ENCODE measurements at regions not wholly inside any gene's neighbourhood (a gene's known extent, or its start where the extent isn't known, plus 50 kb on each side); places are given as distances from the start of the nearest gene placed in this dataset.
A peak's percentile ranks its signal among the peaks of the same experiment; 100 is the strongest.

DNA sequence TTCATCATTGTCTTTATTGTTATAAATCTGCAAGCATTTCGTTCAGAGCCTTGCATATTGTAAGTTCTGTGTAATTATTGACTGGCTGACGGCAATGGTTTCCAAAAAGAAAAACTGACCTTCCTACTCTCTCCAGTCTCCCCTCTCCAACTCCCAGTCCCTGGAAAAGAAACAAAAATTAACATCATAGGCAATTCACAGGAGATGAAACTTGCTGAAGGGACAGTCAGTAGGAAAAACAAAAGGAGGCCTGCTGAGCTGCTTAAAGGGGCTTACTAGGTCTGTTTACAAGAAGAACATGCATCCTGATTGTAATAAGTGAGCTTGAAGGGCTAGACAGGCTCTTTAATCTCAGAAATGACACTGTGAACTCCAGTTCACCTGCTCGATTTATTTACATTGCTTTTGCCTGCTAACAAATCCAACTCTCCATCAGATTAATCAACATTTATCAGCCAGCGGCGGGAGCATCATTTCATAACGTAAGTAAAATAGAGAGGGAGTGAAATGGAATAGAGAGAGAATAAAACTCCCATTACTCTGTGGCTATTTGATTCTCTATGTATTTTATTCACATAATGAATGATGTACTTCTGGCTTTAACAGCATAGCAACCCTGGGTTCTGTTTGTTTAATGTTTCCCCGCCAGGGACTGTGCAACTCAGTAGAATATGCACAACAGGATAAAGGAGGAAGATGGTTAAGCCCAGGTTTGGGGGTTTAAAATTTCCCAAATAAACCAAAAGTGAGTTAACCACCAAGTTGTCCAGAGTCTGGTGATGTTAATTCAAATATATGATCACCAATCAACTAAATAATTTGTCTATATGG lies 256.7 kb upstream of the SETBP1 start:
- DNase-seq (ENCODE audit: low read depth), result no peak

DNA sequence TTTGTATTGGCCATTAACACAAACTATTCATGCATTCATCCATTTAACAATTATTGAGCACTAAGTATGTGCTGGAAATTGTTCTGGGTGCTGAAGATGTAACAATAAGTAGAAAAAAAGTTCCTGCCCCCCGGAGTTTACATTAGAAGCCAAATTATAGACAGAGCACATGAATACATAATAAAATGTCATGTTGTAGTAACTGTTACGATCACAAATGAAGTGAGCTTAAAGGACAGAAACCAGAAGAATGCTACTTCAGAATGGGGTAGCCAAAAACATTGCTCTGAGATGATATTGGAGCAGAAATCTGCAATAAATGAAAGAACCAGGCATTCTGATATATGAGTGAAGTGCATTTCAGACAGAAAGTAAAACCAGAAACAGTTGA lies 256.0 kb upstream of the SETBP1 start:
- no peak for DNase-seq (ENCODE audit: low read depth)

DNA sequence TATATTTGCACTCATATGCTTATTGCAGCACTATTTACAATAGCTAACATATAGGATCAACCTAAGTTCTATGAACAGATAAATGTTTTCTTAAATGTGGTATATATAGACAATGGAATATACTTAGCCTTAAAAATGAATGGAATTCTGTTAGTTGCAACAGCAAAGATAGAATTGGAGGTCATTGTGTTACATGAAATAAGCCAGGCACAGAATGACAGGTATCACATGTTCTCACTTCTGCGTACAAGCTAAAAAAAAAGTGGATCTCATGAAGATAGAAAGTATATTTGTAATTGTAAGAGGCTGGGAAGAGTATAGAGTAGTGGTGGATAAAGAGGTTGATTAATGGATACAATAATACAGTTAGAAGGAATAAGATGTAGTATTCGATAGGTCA lies 255.5 kb upstream of the SETBP1 start:
- DNase-seq (ENCODE audit: low read depth), result no peak

DNA sequence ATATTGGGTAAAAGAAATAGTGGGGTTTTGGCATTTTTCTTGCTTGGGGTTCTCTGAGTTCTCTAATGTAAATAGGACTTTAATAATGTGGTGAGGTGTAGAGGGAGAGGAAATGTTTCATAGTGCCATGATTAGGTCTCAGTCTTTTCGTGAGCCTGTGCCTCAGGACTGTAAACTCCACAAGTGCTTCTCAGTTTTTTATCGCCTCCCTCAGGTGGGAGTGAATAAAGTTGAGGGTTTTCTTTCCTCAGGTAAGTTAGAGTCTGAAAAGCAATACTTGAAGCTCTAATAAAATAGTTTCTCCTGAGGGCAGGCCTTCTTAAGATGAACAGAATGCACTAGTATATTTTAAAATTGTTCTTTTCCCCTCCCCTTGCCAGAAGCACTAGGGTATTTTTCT lies 243.1 kb upstream of the SETBP1 start:
- no peak for DNase-seq (ENCODE audit: low read depth)

DNA sequence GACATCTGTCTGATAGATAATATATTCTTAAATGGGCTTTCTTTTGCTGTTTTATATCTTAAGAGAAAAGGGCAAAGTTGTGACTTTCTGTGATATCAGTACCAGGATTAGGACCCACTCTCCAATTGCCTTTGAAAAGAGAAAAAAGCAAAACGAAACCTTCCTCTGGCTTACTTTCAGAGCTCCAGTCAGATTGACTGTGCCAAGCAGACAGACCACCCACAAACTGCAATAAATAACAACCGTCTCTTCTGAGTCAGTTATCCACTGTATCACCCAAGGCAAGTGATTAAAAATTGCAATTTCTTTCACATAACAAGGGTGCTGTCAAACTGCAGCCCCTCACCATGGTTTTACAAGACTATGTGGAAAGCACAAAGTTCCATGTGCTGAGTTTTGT lies 230.5 kb upstream of the SETBP1 start:
- no peak for DNase-seq (ENCODE audit: low read depth)

DNA sequence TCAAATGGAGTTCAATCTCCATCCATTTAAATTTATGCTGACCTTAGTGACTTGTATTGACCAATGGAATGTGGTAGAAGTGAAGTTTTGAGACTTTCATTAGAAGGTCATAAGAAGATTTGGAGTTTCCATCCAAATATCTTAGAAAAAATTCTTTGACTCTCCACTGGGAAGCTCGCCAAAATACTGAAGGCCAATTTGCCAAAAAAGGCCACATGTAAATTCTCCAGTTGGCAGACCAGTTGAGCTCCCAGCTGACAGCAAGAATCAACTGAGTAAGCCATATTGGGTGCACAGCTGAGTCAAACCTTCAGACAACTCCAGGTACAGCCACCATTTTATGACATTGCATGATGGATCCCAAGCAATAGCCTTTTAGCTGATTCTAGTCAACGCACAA lies 228.3 kb upstream of the SETBP1 start:
- DNase-seq (ENCODE audit: low read depth), result no peak

DNA sequence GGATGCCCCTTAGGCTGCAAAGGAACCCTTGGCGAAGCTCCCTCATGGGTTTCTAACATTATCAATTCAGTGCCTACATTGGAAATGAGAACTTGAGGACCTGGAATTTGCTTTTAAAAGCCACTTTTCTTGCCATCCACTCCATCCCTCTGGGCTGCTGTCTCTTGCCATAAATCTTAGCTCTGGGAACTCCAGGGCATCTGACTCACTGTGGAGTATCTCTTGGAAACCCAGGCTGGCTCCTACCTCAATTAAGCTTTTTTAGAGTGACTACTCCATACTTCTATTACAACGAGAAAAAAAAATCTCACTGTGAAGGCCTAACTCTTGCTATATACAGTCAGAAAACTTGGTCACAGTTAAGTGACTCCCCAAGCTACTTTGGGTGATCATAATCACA lies 227.2 kb upstream of the SETBP1 start:
- no peak for DNase-seq (ENCODE audit: low read depth)

DNA sequence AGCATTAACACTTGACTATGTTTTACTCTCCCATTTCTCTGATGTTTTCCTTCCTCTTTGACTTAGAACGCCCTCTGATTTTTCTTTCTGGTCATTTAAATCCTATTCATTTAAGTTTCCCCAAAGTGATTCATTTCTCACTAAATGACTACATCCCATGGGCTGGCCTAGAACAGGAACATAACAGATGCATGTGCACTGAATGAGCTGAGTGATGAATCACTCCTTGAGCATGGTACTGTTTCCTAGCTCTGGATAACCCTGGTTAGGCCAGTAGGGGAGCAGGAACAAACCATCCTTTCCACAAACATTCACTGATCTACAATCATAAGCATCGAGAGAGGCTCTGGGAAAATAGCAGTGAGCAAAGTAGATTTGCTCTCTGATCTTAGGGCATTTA lies 221.9 kb upstream of the SETBP1 start:
- peak; percentile 69 for DNase-seq (ENCODE audit: low read depth)

DNA sequence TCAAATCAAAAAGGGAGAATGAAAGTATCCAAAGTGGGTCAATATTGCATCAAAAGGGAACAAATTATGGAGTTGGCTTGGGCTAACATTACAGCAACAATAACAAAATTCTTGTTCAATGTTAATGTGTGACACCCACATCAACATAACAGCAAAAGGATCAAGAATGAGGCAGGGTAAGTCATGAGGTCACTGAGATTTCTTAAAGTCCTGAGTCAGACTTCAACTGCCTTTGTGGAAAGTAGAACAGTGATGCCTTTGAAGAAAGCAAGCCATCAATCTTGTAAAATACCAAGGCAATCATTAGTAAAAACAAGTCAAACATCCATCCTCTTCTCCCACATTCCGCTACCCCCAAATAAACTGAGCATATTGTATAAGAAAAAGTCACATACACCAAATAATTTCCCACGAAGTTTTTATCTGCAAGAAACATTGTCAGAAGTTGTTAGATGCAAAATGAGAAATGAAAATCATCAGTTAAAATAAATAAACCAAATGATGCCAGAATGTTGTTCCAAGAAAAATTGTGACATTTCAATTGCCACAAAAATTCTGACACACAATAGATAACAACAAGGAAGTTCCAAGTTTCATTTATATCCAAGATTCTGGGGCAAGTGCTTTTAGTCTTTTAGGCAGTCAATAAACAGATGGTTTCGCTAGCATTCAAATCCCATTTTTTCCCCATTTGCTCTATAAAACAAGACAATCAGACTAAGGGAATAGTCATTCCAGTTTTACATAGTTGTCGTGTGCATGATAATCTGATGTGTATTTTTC lies 216.1 kb upstream of the SETBP1 start:
- no peak for DNase-seq (ENCODE audit: low read depth)

DNA sequence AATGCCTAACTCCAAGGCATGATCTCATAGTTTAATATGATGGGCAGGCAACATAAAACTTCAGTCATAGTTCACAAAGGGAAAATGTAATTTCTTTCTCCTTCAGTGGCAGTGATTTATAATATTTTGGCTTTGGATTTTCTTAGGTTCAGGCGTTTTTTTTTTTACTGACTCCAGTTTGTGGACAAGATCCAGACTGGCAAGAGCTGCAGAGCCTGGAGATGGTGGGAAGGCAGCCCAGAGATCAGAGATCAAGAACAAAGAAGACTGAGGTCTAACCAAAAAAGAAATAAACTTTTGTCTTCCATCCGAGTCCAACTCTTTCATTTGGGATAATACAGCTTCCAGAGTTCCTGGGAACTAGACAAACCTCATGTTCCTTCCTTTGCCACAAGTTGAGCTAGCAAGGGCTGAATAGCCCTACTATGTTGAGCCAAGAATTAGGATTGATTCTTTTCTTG lies 215.3 kb upstream of the SETBP1 start:
- DNase-seq (ENCODE audit: low read depth), result no peak

DNA sequence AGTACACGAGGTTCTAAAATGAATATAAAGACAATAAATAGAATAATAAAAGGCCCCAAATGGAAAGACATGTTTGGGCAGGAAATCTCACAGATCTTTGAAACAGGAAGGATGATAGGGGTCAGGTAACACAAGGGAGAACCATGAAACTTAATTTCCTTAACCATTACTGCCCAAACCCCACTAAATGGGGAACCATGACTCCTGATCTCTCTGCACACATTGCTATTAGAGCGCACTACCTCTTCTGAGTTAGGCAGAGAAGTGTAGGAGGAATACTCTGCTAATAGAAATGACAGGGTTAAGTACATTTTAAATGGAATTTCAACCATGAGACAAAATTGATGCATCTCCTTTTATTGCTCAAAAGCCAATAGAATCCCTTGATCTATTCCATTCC lies 213.7 kb upstream of the SETBP1 start:
- DNase-seq (ENCODE audit: low read depth), result no peak

DNA sequence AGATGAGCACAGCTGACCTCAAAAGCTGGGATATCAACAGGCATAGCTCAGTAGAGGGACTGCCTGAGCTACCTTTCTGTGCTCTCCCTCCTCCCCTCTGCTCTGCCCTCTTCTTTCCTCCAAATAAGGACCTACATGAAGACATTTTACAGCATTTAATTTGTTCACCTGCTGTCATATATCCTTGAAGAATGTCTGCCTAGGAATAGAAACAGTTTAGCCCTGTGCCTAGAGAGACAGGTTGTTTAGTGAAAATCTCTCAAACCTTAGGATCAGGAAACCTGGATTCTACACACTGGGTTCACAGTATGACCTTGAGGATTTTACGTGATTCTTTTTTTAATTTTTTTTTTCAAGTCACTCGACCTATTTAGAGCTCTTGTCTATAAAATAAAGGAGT lies 213.0 kb upstream of the SETBP1 start:
- DNase-seq (ENCODE audit: low read depth), result no peak

DNA sequence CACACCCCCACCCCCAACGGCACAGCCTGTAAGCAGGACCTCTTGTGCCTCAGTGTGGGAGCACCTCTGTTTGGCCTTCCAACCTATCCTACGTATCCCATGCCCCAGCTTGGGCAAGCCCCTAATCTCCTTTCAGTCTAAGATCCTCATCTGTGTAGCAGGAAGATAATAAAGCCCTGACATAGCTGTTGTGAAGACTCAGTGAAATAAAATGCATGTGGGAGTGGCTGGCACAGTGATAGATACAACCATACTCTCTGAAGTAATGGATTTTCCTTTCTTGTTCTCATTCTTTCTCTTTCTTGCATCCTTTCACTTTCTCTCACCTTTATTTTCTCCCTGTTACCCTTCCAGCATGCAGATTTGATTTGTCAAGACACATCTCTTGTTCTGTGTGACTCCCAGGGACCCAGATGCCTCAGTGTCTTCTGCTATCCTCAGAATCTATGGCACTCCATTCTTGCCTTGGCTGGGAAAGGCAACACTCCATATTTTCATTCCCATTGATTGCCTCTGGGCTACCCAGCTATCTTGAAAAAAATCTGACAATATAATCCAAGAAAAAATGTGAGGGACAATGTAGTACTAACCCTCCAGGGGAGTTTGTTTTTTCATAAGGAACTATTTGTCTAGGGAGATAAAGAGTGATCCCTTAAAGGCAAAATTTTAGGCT lies 207.2 kb upstream of the SETBP1 start:
- DNase-seq (ENCODE audit: low read depth), result no peak

DNA sequence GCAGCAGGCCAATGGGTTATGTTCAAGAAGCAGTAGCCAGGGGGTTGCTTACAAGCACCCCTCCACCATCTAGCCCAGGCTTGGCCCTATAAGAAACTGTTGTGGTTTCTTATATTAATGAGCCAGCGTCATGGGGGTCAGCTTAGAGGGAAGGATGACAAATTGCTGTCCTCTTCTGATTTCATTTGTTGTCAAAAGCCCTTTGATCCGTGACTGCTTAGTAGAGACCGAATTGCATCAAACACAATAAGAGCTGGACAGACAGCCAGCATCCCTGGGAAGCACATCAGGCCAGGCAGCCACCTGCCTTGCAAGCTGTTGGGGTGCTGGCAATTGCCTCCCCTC lies 206.6 kb upstream of the SETBP1 start:
- DNase-seq (ENCODE audit: low read depth), result no peak

DNA sequence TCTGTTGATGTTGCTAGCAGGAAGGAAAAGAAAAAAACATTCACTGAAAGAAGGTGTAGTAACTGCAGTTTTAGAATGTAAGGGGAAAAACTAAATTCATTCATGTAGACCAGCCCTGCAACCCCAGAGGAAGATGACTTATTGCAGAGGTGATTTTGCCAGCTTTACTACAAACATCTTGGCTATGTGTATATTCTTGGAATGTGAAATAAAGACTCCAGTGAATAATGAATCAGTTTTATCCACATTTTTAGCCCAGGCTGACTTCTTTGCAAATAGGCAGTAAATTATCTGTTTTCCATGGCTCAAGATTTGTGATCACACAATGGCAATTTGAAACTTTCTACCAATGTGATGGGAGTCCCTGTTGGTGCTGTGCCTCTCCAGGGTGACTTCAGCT lies 206.1 kb upstream of the SETBP1 start:
- no peak for DNase-seq (ENCODE audit: low read depth)

DNA sequence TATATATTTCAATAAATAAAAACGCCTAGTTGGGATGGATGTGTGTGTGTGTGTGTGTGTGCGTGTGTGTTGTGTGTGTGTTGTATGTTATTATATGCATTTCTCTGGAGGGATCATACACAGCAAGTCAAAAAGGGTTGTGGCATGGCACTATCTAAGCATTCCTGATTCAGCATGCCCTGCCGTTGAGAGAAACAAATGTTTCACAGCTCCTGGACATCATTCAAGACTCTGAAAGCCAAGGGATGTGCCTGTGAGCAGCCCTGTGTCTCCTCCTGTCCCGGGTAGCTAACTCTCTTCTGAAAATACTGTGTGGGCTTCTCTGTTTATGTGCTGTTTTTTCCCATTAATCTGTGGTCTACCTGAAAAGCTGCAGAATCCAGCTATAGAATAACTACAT lies 197.9 kb upstream of the SETBP1 start:
- DNase-seq (ENCODE audit: low read depth), result no peak

DNA sequence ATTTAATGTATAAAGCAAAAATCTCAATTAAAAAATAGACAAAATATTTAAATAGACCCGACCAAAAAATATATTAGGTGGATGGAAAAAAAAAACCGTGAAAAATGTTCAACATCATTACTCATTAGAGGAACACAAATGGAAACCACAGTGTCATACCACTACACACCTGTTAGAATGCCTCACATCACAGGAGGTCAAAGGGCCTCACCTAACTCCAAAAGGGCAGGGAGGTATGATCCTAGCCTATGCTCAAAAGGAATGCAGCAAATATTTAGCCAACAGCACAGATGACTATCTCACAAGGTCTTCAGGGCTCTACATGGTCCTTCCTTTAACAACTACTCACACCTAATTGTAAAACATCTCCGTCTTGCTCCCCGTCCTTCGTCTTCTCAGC lies 185.5 kb upstream of the SETBP1 start:
- DNase-seq (ENCODE audit: low read depth), result no peak

DNA sequence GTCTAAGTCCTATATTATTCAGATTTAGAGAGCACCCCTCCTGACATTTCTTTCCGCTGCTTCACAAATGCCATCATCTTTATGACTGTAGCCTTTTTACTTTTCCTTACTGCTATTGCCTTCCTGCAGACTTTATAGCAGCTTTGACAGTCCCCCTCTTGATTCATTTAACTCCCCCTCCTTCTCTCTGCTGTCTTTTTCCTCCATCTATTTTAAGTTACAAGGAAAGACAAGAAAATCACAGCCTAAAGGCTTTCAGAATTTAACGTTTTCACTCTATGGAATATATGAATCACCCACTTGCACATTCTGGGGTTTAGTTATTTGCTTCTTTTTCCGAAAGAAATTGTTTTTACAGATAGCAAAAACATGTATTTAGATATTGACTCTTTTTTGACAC lies 183.4 kb upstream of the SETBP1 start:
- DNase-seq (ENCODE audit: low read depth), result no peak

DNA sequence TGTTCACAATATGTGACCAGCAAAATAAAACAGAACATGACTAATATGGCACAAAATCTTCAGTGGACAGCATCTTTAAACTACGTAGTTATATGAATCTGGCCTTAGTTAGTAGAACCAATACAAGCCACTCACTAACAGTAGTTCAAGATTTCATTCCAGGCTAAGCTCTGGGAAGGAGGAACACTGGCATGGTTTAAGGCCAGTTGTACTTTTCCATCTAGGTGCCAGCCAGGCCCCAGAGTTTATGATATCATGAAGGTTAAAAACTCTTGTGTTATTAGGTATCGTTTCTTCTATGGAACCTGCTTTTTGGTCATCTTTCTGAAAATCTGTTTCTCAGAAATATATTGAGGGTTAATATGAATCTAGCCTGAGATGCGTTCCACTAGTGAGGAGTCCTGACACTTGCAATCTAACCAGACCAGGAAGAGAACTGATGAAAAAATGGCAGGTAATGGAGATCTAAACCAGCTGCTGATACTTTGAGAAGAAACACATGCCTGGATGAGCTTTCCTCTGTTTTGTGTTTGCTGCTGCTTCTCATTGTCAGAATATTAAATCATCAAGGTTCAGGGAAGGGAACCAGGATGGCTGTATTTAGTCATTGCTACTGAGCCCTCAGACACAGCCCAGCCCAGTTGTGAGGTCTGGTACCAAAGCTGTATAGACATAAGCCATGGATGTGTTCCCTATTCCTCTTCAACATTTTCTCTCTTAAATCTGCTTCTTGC lies 182.8 kb upstream of the SETBP1 start:
- no peak for DNase-seq (ENCODE audit: low read depth)

DNA sequence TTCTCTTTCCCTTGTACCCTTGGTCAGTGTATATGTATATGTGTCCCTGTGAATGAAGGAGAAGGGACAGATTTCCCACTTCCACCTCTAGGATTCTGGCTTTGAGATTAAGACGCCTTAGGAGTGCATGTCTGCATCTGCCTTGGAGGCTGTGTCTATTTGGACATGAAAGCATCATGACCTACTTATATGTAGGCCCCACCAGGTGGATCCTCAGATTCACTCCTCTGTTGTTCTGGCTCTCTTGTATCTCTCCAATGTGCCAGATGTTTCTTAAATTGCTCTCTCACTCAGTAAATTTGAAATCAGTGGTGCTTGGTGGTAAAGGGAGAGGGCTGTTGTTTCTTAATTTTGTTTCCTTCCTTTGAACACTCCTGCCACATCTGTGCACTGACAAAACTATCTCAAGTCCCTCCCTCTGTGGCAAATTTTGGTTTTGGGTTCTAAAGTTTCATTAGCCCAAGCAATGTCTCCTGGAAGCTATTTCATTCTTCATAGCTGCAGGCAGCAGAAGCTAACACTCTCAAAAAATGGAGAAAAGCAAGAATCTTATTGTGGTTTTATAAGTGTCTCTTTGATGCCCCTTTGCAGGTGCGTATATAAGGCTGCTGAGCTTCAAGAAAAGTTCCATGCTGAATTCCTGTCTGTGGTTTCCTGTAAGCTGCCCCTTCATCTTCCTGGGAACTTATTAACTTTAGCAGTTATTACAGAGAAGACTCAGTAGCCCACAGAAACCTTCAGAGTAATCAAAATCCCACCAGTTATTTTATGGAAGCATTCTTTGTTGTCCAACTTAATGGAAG lies 179.7 kb upstream of the SETBP1 start:
- DNase-seq (ENCODE audit: low read depth), result no peak

DNA sequence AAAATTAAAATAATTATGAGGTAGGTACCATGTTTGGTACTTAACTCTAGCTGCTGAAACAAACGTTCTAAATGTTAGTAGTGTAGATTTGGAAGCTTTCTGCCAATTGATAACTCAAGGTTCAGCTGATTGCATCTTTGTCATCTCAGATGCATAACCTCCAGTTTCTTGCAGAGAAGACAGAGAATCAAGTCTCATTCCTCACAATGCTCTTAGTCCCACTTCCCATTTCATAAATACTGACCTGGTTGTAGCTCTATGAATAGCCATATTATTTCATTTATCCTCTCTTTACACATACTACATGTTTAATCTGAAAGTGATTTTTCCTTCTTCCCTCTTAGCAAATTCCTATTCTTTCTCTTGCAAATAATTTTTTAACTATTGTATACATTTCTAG lies 178.5 kb upstream of the SETBP1 start:
- no peak for DNase-seq (ENCODE audit: low read depth)

DNA sequence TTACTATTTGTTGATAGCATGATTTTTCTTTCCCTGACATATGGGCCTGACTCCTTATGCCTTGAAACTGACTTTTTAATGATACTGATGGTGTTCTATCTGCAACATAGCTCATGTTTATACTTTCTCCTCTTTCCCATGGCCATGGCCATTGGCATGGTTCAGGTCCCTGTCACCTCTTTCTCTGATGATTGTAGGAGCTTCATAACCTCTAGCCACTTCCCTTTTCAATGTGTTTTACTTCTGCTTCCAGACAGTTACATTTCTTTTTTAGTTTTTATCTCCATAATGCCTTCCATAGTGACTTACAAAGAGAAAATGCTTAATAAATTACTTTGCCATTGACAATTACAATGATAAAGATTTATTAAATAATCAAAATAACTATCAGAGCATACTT lies 177.9 kb upstream of the SETBP1 start:
- DNase-seq (ENCODE audit: low read depth), result no peak
